Psoas muscle (tissue), 7 donors: ENCODE measurements at regions not wholly inside any gene's neighbourhood (a gene's known extent, or its start where the extent isn't known, plus 50 kb on each side); places are given as distances from the start of the nearest gene placed in this dataset.
"Not testable (repeated sequence)": the region's sequence is repeated elsewhere in the genome, so short reads cannot be mapped to it uniquely, and the experiment has no call there.

Experiments
- ATAC-seq, 4 donors: fragments of 200-7000 bp; cut with Tn5 transposase; one replicate each; pipeline ENCODE4 v1.9.1; 2020; ENCODE audit warnings: moderate library complexity in 3 of 4, mild to moderate bottlenecking in 2 of 4
- DNase-seq, 2 donors: peaks; one replicate each; pipeline ENCODE4 v3.0.0-alpha.2; 2020
- H3K27ac ChIP-seq: fragments of 200-600 bp; one replicate; pipeline ENCODE4 v1.8.0; 2022
- H3K27me3 ChIP-seq, 3 donors: fragments of 200-600 bp in 1 of 3; one replicate each; pipeline versions ENCODE4 v1.6.1 to v1.8.0; 2013 to 2022; ENCODE audit warnings: low read length in 2 of 3, mild to moderate bottlenecking in 2 of 3, moderate library complexity in 1 of 3; ENCODE audit not compliant: insufficient read depth in 3 of 3
- H3K36me3 ChIP-seq, 2 donors: fragments of 200-600 bp in 1 of 2; one replicate each; pipeline versions ENCODE4 v1.6.1 to v1.8.0; 2013 to 2022; ENCODE audit warnings: low read depth in 1 of 2, mild to moderate bottlenecking in 1 of 2, moderate library complexity in 1 of 2; ENCODE audit not compliant: insufficient read depth in 1 of 2
- H3K4me1 ChIP-seq: fragments of 200-600 bp; one replicate; pipeline ENCODE4 v1.8.0; 2022
- H3K4me3 ChIP-seq: fragments of 200-600 bp; one replicate; pipeline ENCODE4 v1.8.0; 2022; ENCODE audit warnings: mild to moderate bottlenecking
- H3K9me3 ChIP-seq: fragments of 200-600 bp; one replicate; pipeline ENCODE4 v1.8.0; 2022
- WGBS, 3 donors: extraction: QIAGEN DNeasy Blood & Tissue Kit; methylation state at CpG; one replicate each; pipeline versions ENCODE4 v1.1.6 to v1.1.7; 2013; 5-methylcytosine and 5-hydroxymethylcytosine counted together
- intact Hi-C, 2 donors: fragments of 100-400 bp; cut with DNase I; formaldehyde crosslinking; loops; one replicate each; pipeline versions ENCODE4 v1.11.0 to v1.14.2; 2022
- TF ChIP-seq, protein P1 (sequence below): fragments of 200-600 bp; IDR thresholded peaks from one replicate; pipeline ENCODE4 v1.8.0; 2022; ENCODE audit warnings: antibody characterized with exemption
- donor health status: healthy with polysubstance abuse.
- donor health status: DM: no; HTN: no; CAD: no; lungs with moderate emphysema.
- donor health status: Bipolar disorder and iron deficiency.
- donor health status: healthy.
- donor health status: DM: yes; HTN: yes; CAD: no.
- donor health status: DM: no; HTN: no; CAD: no.
- donor health status: DM: yes; HTN: yes; CAD: no.

DNA sequence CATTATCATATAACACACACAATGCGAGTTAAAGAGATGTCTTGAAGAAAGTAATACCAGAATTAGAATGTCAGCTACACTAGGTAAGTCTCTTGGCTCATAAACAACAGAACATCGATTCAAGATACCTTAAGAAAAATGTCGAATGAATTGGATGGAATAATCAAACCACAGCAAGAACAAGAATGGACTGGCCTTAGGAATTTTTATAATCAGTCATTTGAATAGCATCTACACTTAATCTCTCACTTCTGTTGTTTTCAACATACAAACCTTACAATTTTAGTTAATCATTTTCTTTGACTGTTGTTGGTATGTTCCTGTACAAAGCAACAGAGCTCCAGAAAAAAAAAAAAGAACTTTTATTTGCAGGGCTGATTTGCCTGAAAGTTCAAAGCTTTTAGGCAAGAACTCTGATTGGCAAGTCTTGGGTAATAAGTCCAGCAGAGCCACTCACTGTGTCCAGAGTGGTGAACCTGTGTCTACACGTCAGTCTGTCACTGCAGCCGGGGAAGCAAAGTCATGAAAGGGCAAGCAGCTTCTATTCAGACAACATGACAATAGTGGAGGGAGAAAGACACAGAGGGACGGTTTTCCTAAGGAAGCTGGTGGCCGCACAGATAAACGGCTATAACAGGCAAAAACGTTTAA, 1026.1 kb upstream of the MIR17HG start:
- Histone ChIP-seq H3K4me3 (no peak overlapping the region), H3K9me3 (no peaks in the 10 kb centered on the region), H3K4me1 (no peaks in the 10 kb centered on the region), H3K27me3 (no peaks in the 10 kb centered on the region), H3K27ac (no peak overlapping the region), H3K36me3 (no peaks in the 10 kb centered on the region)
- DNase-seq = no peak
- TF ChIP-seq, protein P1, sequence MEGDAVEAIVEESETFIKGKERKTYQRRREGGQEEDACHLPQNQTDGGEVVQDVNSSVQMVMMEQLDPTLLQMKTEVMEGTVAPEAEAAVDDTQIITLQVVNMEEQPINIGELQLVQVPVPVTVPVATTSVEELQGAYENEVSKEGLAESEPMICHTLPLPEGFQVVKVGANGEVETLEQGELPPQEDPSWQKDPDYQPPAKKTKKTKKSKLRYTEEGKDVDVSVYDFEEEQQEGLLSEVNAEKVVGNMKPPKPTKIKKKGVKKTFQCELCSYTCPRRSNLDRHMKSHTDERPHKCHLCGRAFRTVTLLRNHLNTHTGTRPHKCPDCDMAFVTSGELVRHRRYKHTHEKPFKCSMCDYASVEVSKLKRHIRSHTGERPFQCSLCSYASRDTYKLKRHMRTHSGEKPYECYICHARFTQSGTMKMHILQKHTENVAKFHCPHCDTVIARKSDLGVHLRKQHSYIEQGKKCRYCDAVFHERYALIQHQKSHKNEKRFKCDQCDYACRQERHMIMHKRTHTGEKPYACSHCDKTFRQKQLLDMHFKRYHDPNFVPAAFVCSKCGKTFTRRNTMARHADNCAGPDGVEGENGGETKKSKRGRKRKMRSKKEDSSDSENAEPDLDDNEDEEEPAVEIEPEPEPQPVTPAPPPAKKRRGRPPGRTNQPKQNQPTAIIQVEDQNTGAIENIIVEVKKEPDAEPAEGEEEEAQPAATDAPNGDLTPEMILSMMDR = no peak
- intact Hi-C loops = no loop called here
- no peak for ATAC-seq
- 76 to 84% (median 76%) methylated on average over 9 of the region's 9 CpGs for whole genome bisulfite sequencing, 3 donors

DNA sequence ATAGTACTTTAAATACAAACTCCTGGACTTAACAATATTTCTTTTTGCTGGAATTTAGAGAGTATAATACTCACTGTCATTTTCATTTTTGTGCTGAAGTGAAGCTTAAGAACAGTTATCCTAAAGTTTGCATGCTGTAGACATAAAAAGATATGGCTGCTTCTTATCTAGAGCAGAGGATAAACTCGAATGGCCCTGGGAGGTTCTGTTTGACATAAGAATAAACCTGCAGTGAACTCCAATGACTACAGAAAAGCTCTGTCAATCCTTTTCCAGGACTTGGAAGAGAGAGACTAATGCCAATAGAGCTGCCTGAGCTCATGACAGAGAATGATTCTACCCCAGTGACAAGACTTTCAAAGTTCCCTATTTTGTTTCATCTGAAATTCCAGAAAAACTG, 1017.8 kb upstream of the MIR17HG start:
- ATAC-seq = no peak
- 64 to 65% (median 64%) methylated on average over 1 of the region's 1 CpG for WGBS, 3 donors
- TF ChIP-seq, protein P1 = no peak

DNA sequence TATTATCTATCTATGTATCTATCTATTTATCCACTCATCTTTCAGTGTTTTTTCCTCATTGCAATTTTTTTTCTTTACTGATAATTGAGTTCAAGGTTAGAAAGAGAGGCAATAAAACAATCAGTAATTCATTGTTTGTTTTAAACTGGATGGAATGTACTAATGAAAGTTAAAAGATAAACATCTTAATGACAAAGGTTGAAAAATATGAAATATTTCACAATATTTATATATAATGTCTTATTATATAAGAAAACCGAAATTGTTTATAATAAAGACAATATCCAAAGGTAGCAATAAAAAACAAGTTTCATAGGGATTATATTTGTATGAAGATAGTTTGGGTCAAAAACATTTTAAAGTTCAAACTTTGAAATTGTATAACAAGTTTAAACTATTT, 1015.5 kb upstream of the MIR17HG start:
- WGBS, 3 donors = 93 to 94% (median 93%) methylated on average over 1 of the region's 1 CpG
- H3K36me3 ChIP-seq = no peaks in the 10 kb centered on the region
- H3K27ac ChIP-seq = no peak overlapping the region
- H3K4me1 ChIP-seq = no peaks in the 10 kb centered on the region
- no peaks in the 10 kb centered on the region for H3K9me3 ChIP-seq
- no peak overlapping the region for H3K4me3 ChIP-seq
- TF ChIP-seq, protein P1 = no peak
- ATAC-seq (no peak), DNase-seq (no peak)
- no peaks in the 10 kb centered on the region for H3K27me3 ChIP-seq
- intact Hi-C loops = no loop called here

More for the DNA sequence above, 1017.8 kb upstream of the MIR17HG start:
- H3K9me3 ChIP-seq = no peaks in the 10 kb centered on the region
- intact Hi-C loops = no loop called here
- no peak for DNase-seq
- no peak overlapping the region for H3K4me3 ChIP-seq
- H3K27ac ChIP-seq = no peak overlapping the region
- H3K4me1 ChIP-seq = no peaks in the 10 kb centered on the region
- H3K27me3 ChIP-seq = no peaks in the 10 kb centered on the region
- H3K36me3 ChIP-seq = no peaks in the 10 kb centered on the region

DNA sequence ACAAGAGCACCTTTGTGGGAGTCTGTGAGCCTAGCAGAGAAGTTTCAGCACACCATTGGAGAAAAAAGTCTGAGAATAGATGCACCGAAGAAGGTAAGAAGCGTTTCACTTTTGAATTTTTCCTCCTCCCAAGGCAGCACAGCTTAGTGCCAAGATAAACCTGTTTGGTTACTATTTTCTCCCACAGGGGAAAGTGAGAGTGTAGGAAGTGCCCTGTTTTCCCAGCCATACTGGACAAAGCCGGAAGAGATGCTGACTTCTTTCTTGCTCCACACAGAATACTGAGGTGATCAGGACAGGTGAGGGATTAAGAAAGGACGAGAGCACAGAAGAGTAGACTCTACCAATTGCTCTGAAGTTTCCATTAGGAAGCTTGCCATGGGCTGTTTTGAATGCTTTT, 1011.0 kb upstream of the MIR17HG start:
- Histone ChIP-seq H3K4me1 (no peaks in the 10 kb centered on the region), H3K27ac (no peak overlapping the region), H3K27me3 (no peaks in the 10 kb centered on the region), H3K9me3 (no peaks in the 10 kb centered on the region), H3K4me3 (no peak overlapping the region), H3K36me3 (no peaks in the 10 kb centered on the region)
- TF ChIP-seq, protein P1 = no peak
- intact Hi-C loops = no loop called here
- ATAC-seq (no peak), DNase-seq (no peak)
- 63 to 77% (median 66%) methylated on average over 4 of the region's 4 CpGs for WGBS, 3 donors

DNA sequence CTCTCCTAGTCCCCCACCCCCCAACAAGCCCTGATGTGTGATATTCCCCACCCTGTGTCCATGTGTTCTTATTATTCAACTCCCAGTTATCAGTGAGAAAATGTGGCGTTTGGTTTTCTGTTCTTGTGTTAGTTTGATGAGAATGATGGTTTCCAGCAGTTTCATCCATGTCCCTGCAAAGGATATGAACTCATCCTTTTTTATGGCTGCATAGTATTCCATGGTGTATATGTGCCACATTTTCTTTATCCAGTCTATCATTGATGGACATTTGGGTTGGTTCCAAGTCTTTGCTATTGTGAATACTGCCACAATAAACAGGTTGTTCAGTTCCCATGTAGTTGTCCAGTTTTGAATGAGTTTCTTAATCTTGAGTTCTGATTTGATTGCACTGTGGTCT, 1006.1 kb upstream of the MIR17HG start:
- 79 to 90% (median 87%) methylated on average over 1 of the region's 1 CpG for WGBS, 3 donors
- H3K36me3 ChIP-seq, H3K27me3 ChIP-seq, H3K4me1 ChIP-seq, DNase-seq, H3K9me3 ChIP-seq, ATAC-seq, H3K27ac ChIP-seq, intact Hi-C loops, H3K4me3 ChIP-seq: not testable (repeated sequence)

DNA sequence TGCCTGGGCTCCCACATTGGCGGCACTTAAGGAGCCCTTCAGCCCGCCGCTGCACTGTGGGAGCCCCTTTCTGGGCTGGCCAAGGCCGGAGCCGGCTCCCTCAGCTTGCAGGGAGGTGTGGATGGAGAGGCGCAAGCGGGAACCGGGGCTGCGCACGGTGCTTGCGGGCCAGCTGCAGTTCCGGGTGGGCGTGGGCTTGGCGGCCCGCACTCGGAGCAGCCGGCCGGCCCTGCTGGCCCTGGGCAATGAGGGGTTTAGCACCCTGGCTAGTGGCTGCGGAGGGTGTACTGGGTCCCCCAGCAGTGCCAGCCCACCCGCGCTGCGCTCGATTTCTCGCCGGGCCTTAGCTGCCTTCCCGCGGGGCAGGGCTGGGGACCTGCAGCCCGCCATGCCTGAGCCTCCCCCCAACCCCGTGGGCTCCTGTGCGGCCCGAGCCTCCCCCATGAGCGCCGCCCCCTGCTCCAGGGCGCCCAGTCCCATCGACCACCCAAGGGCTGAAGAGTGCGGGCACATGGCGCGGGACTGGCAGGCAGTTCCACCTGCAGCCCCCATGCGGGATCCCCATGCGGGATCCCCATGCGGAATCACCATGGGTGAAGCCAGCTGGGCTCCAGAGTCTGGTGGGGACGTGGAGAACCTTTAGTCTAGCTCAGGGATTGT, 998.9 kb upstream of the MIR17HG start:
- H3K4me3 ChIP-seq, ATAC-seq, DNase-seq, H3K4me1 ChIP-seq, H3K27ac ChIP-seq, intact Hi-C loops, H3K9me3 ChIP-seq, H3K27me3 ChIP-seq, H3K36me3 ChIP-seq: not testable (repeated sequence)
- WGBS, 3 donors = 96 to 97% (median 96%) methylated on average over 28 to 42 of the region's 42 CpGs
